GM12878 (cell line): ENCODE measurements at regions not wholly inside any gene's neighbourhood (a gene's known extent, or its start where the extent isn't known, plus 50 kb on each side); places are given as distances from the start of the nearest gene placed in this dataset.

Source experiments
- ATAC-seq: fragments of 200-7000 bp; cut with Tn5 transposase; 3 replicates; pipeline ENCODE4 v1.9.1; 2020; ENCODE audit warnings: mild to moderate bottlenecking, moderate library complexity
- BruUV-seq: library from RNA; stranded (reverse); fragments of 400-500 nt; replicated peaks from 2 replicates; lab custom pipeline; 2021; lab: Mats Ljungman, UMichigan
- CTCF ChIA-PET: fragments of 300-600 bp; sonication (Branson Sonifier 250); formaldehyde crosslinking; extraction: SDS; loops from one replicate; lab custom pipeline; 2021; ENCODE audit warnings: inconsistent platforms; lab: Yijun Ruan, JAX
- POLR2A ChIA-PET: fragments of 350-600 bp; formaldehyde crosslinking; extraction: SDS; loops from one replicate; lab custom pipeline; 2021; ENCODE audit warnings: inconsistent platforms; lab: Charles Lee
- RAD21 ChIA-PET: fragments of 300-600 bp; sonication (Branson Sonifier 250); formaldehyde crosslinking; loops from one replicate; lab custom pipeline; 2023; ENCODE audit warnings: antibody characterized with exemption; ENCODE audit not compliant: unreplicated experiment; lab: Charles Lee
- SMC1A ChIA-PET: fragments of 300-600 bp; sonication (Branson Sonifier 250); formaldehyde crosslinking; loops from one replicate; lab custom pipeline; 2023; ENCODE audit not compliant: unreplicated experiment, uncharacterized antibody; lab: Charles Lee
- DNase-seq: peaks from one replicate; pipeline ENCODE4 v3.0.0-alpha.2; 2011; ENCODE audit warnings: low read depth, low spot score
- FAIRE-seq: peaks from 3 replicates; lab custom pipeline; 2011; peaks lifted over from hg19 to GRCh38; lab: Jason Lieb, UNC
- H2AFZ ChIP-seq: 2 replicates; pipeline ENCODE4 v1.6.0; 2011; ENCODE audit warnings: low read depth, low read length, control low read depth; ENCODE audit not compliant: control insufficient read depth
- H3K27ac ChIP-seq: 2 replicates; pipeline ENCODE4 v1.5.1; 2011; ENCODE audit warnings: control low read depth; ENCODE audit not compliant: control insufficient read depth, insufficient read depth
- H3K27me3 ChIP-seq, 2 experiments: replicated peaks in 1 of 2; 2 replicates each; pipeline versions ENCODE4 v1.6.0 to v1.6.1; 2011; ENCODE audit warnings: low read length in 1 of 2; ENCODE audit not compliant: control insufficient read depth in 2 of 2, insufficient read depth in 2 of 2
- H3K36me3 ChIP-seq, 2 experiments: 2 replicates each; pipeline ENCODE4 v1.5.1; 2011; ENCODE audit warnings: low read length in 1 of 2; ENCODE audit not compliant: control insufficient read depth in 2 of 2, insufficient read depth in 2 of 2
- H3K4me1 ChIP-seq: 2 replicates; pipeline ENCODE4 v1.6.1; 2011; ENCODE audit warnings: mild to moderate bottlenecking, low read length, moderate library complexity, mixed read lengths; ENCODE audit not compliant: control insufficient read depth, insufficient read depth
- H3K4me2 ChIP-seq: 2 replicates; pipeline ENCODE4 v1.6.0; 2011; ENCODE audit warnings: control low read depth; ENCODE audit not compliant: control insufficient read depth, insufficient read depth
- H3K4me3 ChIP-seq: fragments of 200-600 bp; sonication (generic); 2 replicates; pipeline ENCODE4 v1.5.1; 2016
- H3K79me2 ChIP-seq: 2 replicates; pipeline ENCODE4 v1.6.0; 2011; ENCODE audit warnings: low read length; ENCODE audit not compliant: control insufficient read depth, insufficient read depth
- H3K9ac ChIP-seq: 2 replicates; pipeline ENCODE4 v1.8.0; 2011; ENCODE audit warnings: low read length, control low read depth, mixed read lengths; ENCODE audit not compliant: control insufficient read depth, insufficient read depth
- H3K9me3 ChIP-seq: replicated peaks from 3 replicates; pipeline ENCODE4 v1.5.1; 2011; ENCODE audit warnings: mild to moderate bottlenecking, low read length; ENCODE audit not compliant: control insufficient read depth, insufficient read depth
- H4K20me1 ChIP-seq: 2 replicates; pipeline ENCODE4 v1.6.0; 2011; ENCODE audit not compliant: control insufficient read depth, insufficient read depth
- ASH2L ChIP-seq: fragments of 300-600, 200-600 bp; sonication (generic); IDR thresholded peaks from 2 replicates; pipeline ENCODE4 v1.6.1; 2017; ENCODE audit warnings: low read depth, mild to moderate bottlenecking, borderline replicate concordance
- BRCA1 ChIP-seq: IDR thresholded peaks from 2 replicates; pipeline ENCODE4 v1.6.1; 2011; ENCODE audit warnings: low read depth, low read length, improper control_type of control experiment
- CBX5 ChIP-seq: sonication (generic); IDR thresholded peaks from 2 replicates; pipeline ENCODE4 v1.6.1; 2016; ENCODE audit warnings: low read depth, moderate library complexity, mild to moderate bottlenecking, inconsistent platforms
- FOXK2 ChIP-seq: fragments of 450-650 bp; IDR thresholded peaks from 2 replicates; pipeline ENCODE4 v1.6.1; 2017; ENCODE audit warnings: mild to moderate bottlenecking, moderate library complexity
- GATAD2B ChIP-seq: fragments of 450-650 bp; conservative IDR thresholded peaks from 2 replicates; pipeline ENCODE4 v1.6.1; 2017; ENCODE audit warnings: low read depth, mild to moderate bottlenecking, moderate library complexity
- MTA2 ChIP-seq: fragments of 450-650 bp; IDR thresholded peaks from 2 replicates; pipeline ENCODE4 v1.6.1; 2016; ENCODE audit warnings: low read depth, mild to moderate bottlenecking, moderate library complexity
- NFYB ChIP-seq: IDR thresholded peaks from 2 replicates; pipeline ENCODE4 v1.6.1; 2011; ENCODE audit warnings: low read depth, mild to moderate bottlenecking, low read length, improper control_type of control experiment, moderate library complexity; ENCODE audit not compliant: insufficient read depth
- POLR2A ChIP-seq: IDR thresholded peaks from 2 replicates; pipeline ENCODE4 v1.6.1; 2011; ENCODE audit warnings: low read depth, mild to moderate bottlenecking, low read length
- RCOR1 ChIP-seq: conservative IDR thresholded peaks from 2 replicates; pipeline ENCODE4 v1.6.1; 2012; ENCODE audit warnings: low read depth, low read length, improper control_type of control experiment
- REST ChIP-seq: IDR thresholded peaks from 2 replicates; pipeline ENCODE4 v1.6.1; 2012; ENCODE audit warnings: mild to moderate bottlenecking, low read depth, low read length
- ZNF384 ChIP-seq: IDR thresholded peaks from 2 replicates; pipeline ENCODE4 v1.6.1; 2012; ENCODE audit warnings: low read depth, mild to moderate bottlenecking, low read length, improper control_type of control experiment, borderline replicate concordance
- WGBS: methylation state at CpG from one replicate; pipeline ENCODE4 v1.1.6; 2016; ENCODE audit warnings: low lambda C conversion rate; ENCODE audit not compliant: insufficient replicate concordance, insufficient coverage; ENCODE audit errors: missing lambda C conversion rate; 5-methylcytosine and 5-hydroxymethylcytosine counted together
- in situ Hi-C: fragments of 300-500 bp; cut with MboI; formaldehyde crosslinking; loops from 9 replicates; pipeline ENCODE4 v1.14.3; 2018; ENCODE audit warnings: mixed read lengths
- intact Hi-C: fragments of 100-400 bp; cut with micrococcal nuclease; formaldehyde crosslinking; loops from one replicate; pipeline ENCODE4 v1.14.2; 2022; ENCODE audit not compliant: unreplicated experiment

- Histone ChIP-seq H3K4me1 (no peaks in the 10 kb centered on the region), H3K79me2 (no peaks in the 10 kb centered on the region), H3K36me3 (no peaks in the 10 kb centered on the region), H3K9me3 (no peaks in the 10 kb centered on the region), H3K9ac (no peak overlapping the region), H4K20me1 (no peaks in the 10 kb centered on the region), H3K27me3 (no peaks in the 10 kb centered on the region), H3K4me3 (no peak overlapping the region), H2AFZ (no peak overlapping the region), H3K4me2 (no peak overlapping the region), H3K27ac (no peak overlapping the region)
- 0% methylated on average over 1 of the region's 1 CpG for WGBS
- intact Hi-C loops = no loop called here
- in situ Hi-C loops = no loop called here
- BruUV-seq = no TSS peak
- ATAC-seq (no peak), FAIRE-seq (no peak), DNase-seq (no peak)
- ChIA-PET SMC1A (interaction anchor here (1.5 kb wide), 1 partner anchor 12 kb away, joined by 5 read pairs; no protein-coding TSS in a partner anchor), CTCF (interaction anchor here (1.5 kb wide), 1 partner anchor 49 kb away, joined by 3 read pairs; no protein-coding TSS in a partner anchor), RAD21 (no interaction called here), POLR2A (no interaction called here)
- TF ChIP-seq ZNF384 (no peak), CBX5 (no peak), NFYB (no peak), REST (no peak), RCOR1 (no peak), FOXK2 (no peak), ASH2L (no peak), BRCA1 (no peak), GATAD2B (no peak), POLR2A (no peak), MTA2 (no peak)
Measured at GRCh38 chr13:76035711-76036110, 399.6 kb downstream of the LMO7 start.
